Epithelial cell of proximal tubule (primary cell): ENCODE measurements at regions not wholly inside any gene's neighbourhood (a gene's known extent, or its start where the extent isn't known, plus 50 kb on each side); places are given as distances from the start of the nearest gene placed in this dataset.

Source experiments
- DNase-seq: peaks from one replicate; pipeline ENCODE4 v3.0.0-alpha.2; 2011; ENCODE audit warnings: low read depth
- H3K4me3 ChIP-seq: 2 replicates; pipeline ENCODE4 v1.5.1; 2011; ENCODE audit warnings: low read depth, mild to moderate bottlenecking, low read length
- CTCF ChIP-seq: conservative IDR thresholded peaks from 2 replicates; pipeline ENCODE4 v1.5.1; 2012; ENCODE audit warnings: low read depth, mild to moderate bottlenecking, low read length

GRCh38 chr2:241988146-241988545 is 118.6 kb downstream of the RTP5 start:
- TF ChIP-seq CTCF, result no peak
- DNase-seq, result no peak
- H3K4me3 ChIP-seq, result no peak overlapping the region

GRCh38 chr2:241989074-241989473 is 119.5 kb downstream of the RTP5 start:
- TF ChIP-seq CTCF, result no peak
- no peak for DNase-seq
- no peak overlapping the region for H3K4me3 ChIP-seq

- DNase-seq, result no peak
- no peak for TF ChIP-seq CTCF
- no peak overlapping the region for H3K4me3 ChIP-seq
These were observed 120.9 kb downstream of the RTP5 start for GRCh38 chr2:241990466-241990865.

GRCh38 chr2:241991299-241991698 is 121.8 kb downstream of the RTP5 start:
- DNase-seq, result no peak

GRCh38 chr2:241992753-241993152 is 123.2 kb downstream of the RTP5 start:
- H3K4me3 ChIP-seq, result no peak overlapping the region
- no peak for TF ChIP-seq CTCF
- DNase-seq, result no peak

More at GRCh38 chr2:241991299-241991698, 121.8 kb downstream of the RTP5 start:
- H3K4me3 ChIP-seq, result no peak overlapping the region
- no peak for TF ChIP-seq CTCF

GRCh38 chr2:241993386-241994005 is 124.0 kb downstream of the RTP5 start:
- no peak for DNase-seq
- TF ChIP-seq CTCF, result no peak

GRCh38 chr2:241994086-241994485 is 124.6 kb downstream of the RTP5 start:
- no peak for TF ChIP-seq CTCF
- DNase-seq, result no peak
- no peak overlapping the region for H3K4me3 ChIP-seq

More at GRCh38 chr2:241993386-241994005, 124.0 kb downstream of the RTP5 start:
- H3K4me3 ChIP-seq, result no peak overlapping the region
